HG03565 (cell line): ENCODE measurements at regions not wholly inside any gene's neighbourhood (a gene's known extent, or its start where the extent isn't known, plus 50 kb on each side); places are given as distances from the start of the nearest gene placed in this dataset.
"Not testable (repeated sequence)": the region's sequence is repeated elsewhere in the genome, so short reads cannot be mapped to it uniquely, and the experiment has no call there.

ENCODE experiments used
- ATAC-seq: cut with Tn5 transposase; IDR thresholded peaks from one replicate; pipeline ENCODE4 v1.9.1; 2021; ENCODE audit warnings: mild to moderate bottlenecking, moderate library complexity; ENCODE audit not compliant: unreplicated experiment

- no peak for ATAC-seq
Measured at GRCh38 chr12:60451457-60451856, 855.6 kb downstream of the SLC16A7 start.

DNA sequence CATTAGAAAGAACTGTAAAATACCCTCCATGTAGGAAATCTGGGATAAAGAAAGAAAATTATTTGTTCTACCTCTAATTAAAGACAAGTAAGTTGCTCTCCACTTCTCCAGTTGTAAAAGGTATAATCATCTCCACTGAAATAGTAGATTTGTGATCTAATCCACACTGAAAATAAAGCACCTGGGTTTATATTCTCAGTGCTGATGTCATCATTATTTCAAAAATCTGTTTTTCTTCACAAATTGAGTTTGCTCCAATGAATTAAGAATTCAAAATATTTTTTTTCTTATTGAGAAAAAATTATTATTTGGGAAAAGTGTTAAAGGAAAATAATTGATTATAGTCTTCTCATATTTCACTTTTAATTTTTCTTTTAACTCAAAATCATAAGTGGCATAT lies 869.2 kb downstream of the SLC16A7 start:
- no peak for ATAC-seq

GRCh38 chr12:60468546-60468945 lies 872.7 kb downstream of the SLC16A7 start:
- ATAC-seq, result no peak

- ATAC-seq, result no peak
Measured at GRCh38 chr12:60475825-60476224, 880.0 kb downstream of the SLC16A7 start.

- no peak for ATAC-seq
Measured at GRCh38 chr12:60487284-60487683, 891.5 kb downstream of the SLC16A7 start.

GRCh38 chr12:60489071-60489470 lies 893.2 kb downstream of the SLC16A7 start:
- no peak for ATAC-seq

- ATAC-seq, result peak; percentile 51
Measured at GRCh38 chr12:60494244-60494643, 898.4 kb downstream of the SLC16A7 start.

DNA sequence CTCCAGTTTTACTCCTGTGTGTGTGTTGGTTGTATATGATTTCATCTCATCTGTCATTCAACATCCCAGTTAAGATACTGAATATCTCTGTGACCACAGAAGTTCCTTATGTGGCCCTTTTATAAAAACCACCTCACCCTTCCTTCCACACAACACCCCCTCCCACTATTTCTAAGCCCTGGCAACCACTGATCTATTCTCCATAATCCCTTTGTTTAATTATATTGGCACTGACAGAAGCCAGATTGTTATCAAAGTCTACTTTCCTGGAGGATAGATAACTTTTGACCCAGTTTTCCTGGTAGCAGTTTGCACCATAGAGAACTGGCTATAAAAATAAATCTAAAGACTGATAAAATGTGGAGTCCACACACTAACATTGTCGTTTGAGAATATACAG lies 902.8 kb downstream of the SLC16A7 start:
- no peak for ATAC-seq

- no peak for ATAC-seq
Measured at GRCh38 chr12:60501124-60501729, 905.4 kb downstream of the SLC16A7 start.

DNA sequence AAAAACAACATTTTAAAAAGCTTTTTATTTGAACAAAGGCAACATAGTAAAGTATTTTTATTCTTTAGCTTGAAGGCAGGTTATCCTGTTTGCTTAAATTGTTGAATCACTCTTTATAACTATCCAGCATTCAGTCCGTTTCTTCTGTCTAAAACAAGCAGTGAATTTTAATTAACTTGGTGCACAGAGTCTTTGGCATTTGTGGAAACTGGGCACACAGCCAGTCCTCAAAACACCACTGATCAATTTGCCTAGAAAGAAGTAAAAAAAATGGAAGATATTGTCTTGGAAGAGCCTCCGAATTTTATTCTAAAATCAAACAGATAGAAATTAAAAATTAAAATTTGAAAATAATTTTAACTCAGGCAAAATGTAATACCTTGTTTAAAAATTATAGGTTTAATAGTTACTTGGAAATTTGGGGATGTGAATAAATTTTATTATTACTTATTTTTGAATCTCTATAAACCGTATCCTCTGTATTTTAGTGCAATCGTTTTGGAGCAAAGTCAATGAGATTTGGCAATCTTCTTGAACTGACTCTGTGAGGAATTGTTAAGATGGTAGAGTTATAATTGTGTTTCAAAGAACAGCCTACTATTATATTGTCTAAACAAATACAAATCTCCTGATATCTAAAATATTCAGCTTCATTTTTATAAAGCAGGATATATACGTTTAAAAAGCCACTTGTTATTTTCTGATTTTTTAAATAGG lies 927.0 kb downstream of the SLC16A7 start:
- no peak for ATAC-seq

GRCh38 chr12:60529261-60529660 lies 933.4 kb downstream of the SLC16A7 start:
- no peak for ATAC-seq

GRCh38 chr12:60529723-60530122 lies 933.9 kb downstream of the SLC16A7 start:
- no peak for ATAC-seq

DNA sequence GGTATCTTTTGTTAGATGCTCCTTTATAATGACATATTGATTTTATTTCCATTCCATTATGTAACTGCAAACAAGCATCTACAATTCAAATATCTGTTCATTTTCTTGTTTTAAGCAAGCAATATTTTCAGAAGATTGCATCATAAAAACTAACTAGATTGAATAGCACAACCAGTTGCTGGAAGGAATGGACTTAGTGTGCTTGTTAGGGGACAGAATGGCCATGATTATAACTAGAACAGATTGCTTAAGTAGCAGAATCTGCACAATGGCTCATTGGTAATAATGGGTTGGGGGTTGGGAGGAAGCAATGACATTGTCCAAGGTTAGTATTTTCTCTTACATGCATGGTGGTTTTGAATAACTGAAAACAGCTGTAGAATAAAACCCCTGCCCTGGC lies 939.5 kb downstream of the SLC16A7 start:
- ATAC-seq, result no peak

DNA sequence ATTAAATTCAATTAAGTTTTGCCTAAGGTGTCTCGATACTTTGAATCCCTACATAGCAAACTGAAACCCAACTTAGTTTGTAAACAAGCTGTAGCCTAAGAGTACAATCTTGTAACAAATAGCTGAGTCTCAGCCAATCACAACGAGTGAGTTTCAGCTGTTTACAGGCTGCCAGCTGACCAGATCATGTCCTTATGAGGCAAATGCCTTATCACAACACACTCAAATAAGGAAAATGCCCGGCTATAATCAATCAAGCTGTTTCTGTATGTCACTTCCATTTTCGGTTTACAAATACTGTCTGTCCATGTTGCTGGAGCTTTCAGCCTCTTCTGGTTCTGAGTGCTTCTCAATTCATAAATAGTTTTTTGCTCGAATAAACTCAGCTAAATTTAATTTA lies 943.8 kb downstream of the SLC16A7 start:
- ATAC-seq, result no peak

GRCh38 chr12:60568914-60569313 lies 973.1 kb downstream of the SLC16A7 start:
- ATAC-seq, result no peak

GRCh38 chr12:60577607-60578006 lies 981.8 kb downstream of the SLC16A7 start:
- no peak for ATAC-seq

DNA sequence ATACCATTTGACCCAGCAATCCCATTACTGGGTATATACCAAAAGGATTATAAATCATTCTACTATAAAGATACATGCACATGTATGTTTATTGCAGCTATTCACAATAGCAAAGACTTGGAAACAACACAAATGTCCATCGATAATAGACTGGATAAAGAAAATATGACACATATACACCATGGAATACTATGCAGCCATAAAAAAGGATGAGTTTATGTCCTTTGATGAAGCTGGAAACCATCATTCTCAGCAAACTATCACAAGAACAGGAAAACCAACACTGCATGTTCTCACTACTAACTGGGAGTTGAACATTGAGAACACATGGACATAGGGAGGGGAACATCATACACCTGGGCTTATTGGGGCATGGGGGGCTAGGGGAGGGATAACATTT lies 991.8 kb downstream of the SLC16A7 start:
- ATAC-seq, result not testable (repeated sequence)

DNA sequence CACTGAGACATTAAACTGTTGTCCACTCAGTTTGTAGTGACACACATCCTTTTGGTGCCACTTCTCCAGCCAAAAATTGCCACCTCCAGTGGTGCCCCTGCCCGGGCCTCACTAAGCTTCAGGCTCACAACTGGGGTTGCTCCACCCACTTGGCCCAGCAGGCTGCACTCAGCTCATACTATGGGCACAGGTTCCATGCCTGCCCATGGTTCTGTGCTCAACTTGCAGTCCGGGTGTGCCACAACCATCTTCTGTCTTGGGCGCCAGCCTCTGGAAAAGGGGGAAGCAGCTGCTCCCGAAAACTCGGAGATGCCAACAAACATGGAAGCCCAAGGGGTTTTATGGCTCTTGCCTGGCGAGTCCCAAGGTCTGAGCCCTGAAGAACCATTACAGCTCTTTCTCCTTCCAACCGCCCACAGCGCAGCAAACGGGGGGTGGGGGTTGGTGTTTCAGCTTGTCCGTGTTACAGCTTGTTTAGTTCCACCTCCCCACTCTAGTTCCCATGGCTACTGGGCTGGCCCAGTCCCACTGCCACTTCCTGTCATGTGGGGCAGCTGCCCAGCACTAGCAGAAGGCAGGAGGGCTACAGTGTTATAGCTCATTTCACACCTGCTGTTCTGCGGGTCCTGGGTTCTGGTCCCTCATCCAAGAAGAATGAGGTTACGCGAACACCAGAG lies 998.3 kb downstream of the SLC16A7 start:
- no peak for ATAC-seq

GRCh38 chr12:60602601-60603000 lies 1006.8 kb downstream of the SLC16A7 start:
- ATAC-seq, result no peak

DNA sequence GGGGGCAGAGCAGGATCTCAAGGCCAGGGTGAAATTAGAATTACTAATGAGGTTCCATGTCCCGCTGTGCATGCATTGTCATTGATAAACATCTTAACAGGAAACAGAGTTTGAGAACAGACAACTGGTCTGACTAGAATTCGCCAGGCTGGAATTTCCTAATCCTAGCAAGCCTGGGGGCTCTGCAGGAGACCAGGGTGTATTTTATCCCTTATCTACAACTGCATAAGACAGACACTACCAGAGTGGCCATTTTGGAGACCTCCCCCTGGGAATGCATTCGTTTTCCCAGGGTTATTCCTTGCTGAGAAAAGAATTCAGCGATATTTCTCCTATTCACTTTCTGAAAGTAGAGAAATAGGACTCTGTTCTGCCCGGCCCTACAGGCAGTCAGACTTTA lies 1007.6 kb downstream of the SLC16A7 start:
- ATAC-seq, result not testable (repeated sequence)

DNA sequence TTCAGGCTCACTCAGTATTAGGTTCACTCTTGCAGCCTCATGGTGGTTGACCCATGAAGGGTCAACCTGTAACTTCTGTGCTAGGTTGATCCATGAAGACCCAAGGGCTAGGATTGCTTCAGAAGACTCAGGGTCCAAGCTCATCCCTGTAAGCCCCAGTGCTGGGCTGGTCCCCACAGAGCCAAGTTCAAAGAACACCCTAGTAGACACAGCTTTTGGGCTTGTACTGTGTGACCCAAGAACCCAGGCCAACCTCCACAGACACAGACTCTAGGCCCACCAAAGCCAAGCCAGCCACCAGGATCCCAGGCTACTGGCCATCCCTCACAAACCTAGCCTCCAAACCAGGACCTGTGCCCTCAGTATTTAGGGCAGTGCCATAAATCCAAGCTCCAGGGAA lies 1020.6 kb downstream of the SLC16A7 start:
- ATAC-seq, result no peak

GRCh38 chr12:60630796-60631195 lies 1035.0 kb downstream of the SLC16A7 start:
- ATAC-seq, result no peak
